ENCODE measurements at regions not wholly inside any gene's neighbourhood (a gene's known extent, or its start where the extent isn't known, plus 50 kb on each side); places are given as distances from the start of the nearest gene placed in this dataset.
"Not testable (repeated sequence)": the region's sequence is repeated elsewhere in the genome, so short reads cannot be mapped to it uniquely, and the experiment has no call there.

DNA sequence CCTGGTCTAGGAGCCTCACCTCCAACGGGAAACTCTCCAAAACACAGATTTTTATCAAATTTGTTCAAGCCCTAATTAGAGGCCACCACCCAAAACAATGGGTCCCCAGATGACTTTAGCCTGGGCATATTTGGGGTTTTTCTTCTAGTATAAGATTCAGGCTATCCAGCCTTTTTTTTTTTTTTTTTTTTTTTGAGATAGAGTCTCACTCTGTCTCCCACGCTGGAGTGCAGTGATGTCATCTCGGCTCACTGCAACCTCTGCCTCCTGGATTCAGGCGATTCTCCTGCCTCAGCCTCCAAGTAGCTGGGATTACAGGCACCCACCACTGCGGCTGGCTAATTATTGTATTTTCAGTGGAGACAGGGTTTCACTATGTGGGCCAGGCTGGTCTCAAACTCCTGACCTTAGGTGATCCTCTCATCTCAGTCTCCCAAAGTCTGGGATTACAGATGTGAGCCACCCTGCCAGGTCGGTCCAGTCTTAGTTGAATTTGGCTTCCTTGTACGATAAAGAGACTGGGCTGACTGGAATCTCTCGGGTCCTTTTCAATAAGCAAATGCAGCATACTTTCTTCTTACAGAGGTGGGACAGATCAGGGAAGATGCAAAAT is 91.4 kb upstream of the KLF6 start:
- in situ Hi-C loops (cut with MboI; ENCODE audit: low sequenced_read_pairs), result no loop called here

DNA sequence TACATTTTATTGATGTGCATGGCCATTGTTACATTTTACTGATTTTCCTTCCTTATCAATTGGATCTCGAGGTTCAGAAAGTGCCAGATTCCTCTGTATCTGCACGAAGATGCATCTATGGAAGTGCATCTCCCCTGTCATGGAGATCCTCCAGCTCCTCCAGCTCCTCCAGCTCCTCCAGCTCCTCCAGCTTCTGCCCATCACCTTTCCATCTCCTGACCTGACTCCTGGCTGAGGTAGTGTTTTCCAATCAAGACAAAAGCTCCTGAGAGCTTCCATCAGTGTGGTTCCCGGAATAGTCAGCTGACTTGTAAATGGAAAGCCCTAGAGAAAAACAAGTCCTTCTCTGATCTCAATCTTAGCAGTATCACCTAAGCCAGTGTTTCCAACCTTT is 90.8 kb upstream of the KLF6 start:
- in situ Hi-C loops (cut with MboI; ENCODE audit: low sequenced_read_pairs), result no loop called here

DNA sequence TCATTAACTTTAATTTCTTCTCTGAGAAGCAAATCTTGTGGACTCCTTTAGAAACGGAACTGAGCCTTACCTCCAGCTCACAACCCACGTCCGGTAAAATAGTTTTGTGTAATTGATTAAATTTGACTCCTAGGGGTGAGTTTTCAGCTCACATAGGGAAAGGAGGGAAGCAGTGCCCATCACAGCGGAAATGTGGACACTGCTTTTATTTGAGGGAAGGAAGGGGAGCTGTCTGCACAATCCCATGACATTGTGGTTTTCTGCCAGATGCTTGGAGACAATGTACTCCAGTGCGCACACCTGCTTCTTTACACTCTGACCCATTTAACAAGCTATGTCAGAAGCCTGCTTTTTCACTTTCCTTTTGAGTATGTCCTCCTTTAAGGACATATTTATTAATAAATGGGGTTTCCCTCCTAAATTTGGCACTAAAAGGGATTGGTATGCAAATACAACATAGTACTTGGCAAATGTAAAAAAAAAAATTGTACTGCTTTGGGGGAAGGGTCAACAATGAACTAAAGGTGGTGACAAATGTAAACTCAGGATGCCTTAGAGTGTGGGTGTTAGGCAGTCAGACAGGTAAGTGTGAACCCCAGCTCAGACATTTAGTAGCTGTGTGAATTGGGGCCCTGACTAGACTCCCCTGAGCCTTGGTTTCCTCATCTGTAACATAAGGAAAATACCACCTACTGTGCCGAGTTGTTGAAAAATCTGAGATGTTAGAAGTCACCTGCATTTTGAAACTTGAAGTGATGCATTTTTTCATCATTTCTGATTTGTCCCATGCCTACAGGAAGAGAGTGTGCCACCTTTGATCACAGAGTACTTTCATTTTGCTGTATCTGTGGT is 90.2 kb upstream of the KLF6 start:
- in situ Hi-C loops (cut with MboI; ENCODE audit: low sequenced_read_pairs), result no loop called here

DNA sequence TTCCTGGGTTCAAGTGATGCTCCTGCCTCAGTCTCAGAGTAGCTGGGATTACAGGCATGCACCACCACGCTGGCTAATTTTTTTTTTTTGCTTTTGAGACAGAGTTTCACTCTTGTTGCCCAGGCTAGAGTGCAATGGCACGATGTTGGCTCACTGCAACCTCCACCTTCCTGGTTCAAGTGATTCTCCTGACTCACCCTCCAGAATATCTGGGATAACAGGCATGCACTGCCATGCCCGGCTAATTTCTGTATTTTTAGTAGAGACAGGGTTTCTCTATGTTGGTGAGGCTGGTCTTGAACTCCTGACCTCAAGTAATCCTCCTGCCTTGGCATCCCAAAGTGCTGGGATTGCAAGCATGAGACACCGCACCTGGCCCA is 89.6 kb upstream of the KLF6 start:
- in situ Hi-C loops (cut with MboI; ENCODE audit: low sequenced_read_pairs), result not testable (repeated sequence)

DNA sequence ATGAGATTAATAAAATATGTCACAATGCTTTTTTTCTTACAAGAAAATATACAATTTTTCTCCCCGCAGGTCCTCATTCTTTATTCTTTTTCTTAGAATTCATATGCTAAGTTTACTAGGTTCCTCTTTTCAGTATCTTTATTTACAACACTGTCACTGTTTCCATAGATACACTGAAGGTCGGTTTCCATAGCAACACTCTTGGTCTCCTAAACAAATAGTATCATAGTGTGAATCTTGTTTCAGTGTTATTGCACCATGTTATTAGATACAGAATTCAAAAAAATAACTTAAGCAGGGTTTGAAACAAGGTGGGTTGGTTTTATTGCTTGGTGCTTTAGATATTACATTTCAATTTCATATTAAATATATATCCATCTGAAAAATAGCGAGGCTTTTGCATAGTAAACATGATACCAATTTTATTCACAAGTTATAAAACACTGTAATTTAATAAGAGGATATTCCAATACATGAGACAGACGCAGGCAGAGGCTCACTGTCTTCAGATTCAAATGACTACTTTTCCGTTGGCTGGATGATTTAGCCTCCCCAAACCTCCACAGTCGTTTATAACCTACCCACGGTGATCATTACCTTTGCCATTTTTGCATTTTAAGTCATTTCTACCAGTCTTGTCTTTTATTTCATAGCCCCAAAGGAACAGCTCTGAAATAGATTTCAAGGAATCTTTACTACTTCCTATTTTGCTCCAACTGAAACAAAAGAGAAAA is 88.9 kb upstream of the KLF6 start:
- in situ Hi-C loops (cut with MboI; ENCODE audit: low sequenced_read_pairs), result no loop called here

DNA sequence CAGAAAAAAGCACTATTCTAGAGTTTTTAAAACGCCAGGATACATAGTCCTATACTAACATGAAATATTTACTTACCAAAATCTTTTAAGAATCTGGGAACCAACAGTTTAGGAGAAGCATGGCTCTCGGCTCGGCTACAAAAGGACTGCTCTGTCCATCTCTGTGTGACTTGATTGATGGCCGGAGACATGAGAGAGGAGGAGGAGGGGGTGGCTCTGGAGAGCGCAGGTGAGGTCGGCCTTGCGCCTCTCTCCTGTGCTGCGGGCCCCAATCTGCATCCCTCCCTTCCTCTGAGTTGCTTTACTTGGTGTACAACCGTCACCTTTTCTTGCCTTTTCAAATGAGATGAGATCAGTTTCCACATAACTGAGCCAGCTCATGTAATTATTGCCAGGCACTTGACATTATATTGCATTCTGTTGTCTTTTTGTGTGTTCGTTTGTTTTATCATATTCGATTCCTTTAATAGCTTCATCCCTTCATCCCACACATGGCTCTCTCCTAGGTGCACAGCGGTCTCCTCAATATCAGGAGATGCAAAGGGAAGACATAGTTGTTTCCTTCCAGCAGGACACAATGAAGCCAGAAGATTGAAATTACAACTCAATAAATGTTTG is 87.8 kb upstream of the KLF6 start:
- in situ Hi-C loops (cut with MboI; ENCODE audit: low sequenced_read_pairs), result no loop called here

DNA sequence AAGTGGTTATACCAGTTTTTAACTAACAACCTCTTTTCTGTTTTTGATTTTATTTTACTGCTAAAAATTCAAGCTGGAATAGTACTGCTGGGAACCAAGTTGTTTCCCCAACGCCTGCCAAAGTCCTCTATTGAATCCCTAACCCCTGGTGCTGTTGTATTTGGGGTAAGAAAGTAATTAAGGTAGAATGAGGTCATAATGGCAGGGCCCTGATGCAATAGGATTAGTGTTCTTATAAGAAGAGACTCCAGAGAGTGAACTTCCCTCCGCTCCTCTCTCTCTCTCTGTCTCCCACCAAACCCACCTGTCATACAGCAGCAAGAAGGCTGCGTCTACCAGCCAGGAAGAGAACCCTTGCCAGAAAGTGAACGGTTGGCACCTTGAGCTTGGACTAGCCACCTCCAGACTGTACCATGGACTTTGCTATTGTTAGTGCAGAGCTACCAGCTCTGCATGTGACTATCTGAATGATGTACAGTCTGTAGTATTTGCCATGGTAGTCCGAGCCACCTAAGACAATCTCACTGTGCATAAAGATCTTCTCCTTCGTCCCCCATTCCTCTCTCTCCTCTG is 86.5 kb upstream of the KLF6 start:
- in situ Hi-C loops (cut with MboI; ENCODE audit: low sequenced_read_pairs), result no loop called here

DNA sequence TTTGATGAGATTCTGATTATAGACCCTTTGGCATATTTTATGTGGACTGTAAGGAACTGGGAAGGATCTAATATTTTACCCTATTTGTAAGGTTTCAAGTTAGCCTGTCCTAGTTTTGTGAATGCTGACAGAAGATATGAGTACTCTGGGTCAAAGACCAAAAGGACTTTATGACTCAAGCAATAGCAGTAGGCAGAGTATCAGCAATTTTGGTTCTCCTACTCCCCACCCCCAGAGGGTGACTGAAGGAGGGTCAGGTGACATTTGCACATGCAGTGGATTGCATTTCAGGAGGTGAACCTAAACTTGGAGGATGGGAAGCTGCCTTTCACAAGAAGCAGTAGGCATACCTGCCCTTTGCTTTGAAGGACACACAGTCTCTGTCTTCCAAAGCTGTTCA is 84.0 kb upstream of the KLF6 start:
- in situ Hi-C loops (cut with MboI; ENCODE audit: low sequenced_read_pairs), result no loop called here

DNA sequence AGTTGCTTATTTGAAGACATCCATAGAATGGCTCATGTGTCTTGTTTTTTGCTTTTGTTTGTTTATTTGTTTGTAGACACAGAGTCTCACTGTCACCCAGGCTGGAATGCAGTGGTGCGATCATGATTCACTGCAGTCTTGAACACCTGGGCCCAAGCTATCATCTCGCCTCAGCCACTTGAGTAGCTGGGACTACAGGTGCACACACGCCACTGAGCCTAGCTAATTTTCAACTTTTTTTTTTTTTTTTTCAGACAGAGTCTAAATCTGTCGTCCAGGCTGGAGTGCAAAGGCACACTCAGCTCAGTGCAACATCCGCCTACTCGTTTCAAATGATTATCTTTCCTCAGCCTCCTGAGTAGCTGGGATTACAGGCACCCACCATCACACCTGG is 83.3 kb upstream of the KLF6 start:
- in situ Hi-C loops (cut with MboI; ENCODE audit: low sequenced_read_pairs), result no loop called here

DNA sequence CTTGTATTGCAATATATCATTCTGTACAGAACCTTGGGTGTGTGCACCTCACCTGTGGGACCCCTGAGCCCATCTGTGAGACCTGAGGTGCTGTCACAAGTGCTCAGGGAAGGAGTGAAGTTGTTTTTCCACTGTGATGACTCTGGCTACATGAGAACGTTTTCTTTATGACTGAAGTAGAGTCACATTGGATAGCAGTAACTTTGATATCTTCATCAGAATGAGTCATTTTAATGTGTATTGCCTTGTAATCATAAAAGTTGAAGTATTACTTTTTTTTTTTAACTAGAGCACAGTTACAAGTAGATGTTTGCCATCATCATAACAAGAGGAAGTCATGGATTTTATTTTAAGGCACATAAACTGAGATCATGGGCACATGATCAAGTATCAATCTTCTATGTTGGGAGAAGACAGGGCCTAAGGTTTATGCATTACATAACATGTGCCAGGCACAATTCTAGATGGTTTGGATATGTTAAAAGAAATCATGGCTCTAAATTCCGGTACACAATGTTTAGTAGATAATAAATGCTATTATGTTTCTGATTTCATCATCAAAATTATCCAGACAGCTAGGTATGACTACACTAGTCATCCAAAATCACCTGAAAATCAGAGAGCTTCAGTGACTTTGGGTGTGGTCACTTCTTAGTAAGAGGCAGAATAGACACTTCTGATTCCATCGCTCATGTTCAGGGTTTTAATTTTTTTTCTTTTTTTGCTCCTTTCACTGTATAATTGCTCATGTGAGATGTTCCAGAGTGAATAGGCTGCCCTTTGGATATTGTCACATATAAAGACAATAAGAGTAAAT is 82.7 kb upstream of the KLF6 start:
- in situ Hi-C loops (cut with MboI; ENCODE audit: low sequenced_read_pairs), result no loop called here

DNA sequence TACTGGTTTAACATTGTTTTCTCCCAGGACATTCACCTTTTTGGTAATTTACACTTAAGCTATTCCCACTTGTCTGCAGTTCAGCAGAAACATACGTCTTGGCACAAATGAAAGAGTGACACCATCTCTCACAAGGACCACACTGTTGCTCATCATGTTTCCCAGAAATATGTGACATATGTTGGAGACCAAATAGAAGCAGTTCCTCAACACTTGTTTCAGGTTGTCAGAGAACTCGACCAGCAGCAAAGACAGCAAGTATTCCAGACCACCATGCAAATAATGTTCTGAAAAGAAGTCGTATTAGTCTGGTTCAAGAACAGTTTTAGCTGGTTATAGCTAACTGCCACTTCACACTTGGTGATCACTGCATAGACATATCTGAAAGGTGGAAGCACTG is 81.3 kb upstream of the KLF6 start:
- in situ Hi-C loops (cut with MboI; ENCODE audit: low sequenced_read_pairs), result no loop called here

DNA sequence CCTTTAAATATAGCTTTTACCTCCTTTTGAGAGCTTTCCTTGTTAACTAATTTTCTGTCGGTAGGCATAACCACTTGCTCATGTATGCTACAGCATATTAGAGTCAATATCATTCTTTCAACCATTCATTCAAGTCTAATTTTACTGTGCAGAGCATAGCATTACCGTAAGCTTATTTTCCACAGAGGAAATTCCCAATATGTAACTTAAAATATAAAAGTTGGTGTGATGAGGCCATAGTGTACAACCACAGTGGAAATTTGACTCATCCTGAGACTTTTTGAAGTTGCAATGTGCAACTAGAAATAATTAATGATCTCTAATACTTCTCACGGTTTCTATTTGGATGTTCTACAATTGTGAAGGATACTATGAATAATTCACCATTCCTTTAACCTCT is 80.6 kb upstream of the KLF6 start:
- in situ Hi-C loops (cut with MboI; ENCODE audit: low sequenced_read_pairs), result no loop called here

DNA sequence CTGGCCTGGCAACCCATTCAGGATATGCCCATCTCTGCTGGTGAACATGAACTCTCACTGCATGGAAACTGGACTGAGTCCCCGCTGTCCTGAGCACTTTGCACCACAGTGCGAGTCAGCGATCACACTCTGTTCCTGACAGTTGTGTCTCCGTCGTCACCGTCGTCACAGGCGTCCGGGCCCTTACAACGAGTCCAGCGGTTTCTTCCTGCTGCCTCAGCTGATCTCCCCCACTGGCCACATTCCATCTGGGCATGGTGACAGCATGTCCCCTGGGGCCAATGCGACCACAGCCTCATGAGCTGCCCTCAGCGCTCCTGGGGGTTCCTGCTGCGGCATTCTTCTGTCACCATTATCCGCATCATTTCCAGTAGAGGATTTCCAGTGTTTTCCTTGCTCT is 76.8 kb upstream of the KLF6 start:
- in situ Hi-C loops (cut with MboI; ENCODE audit: low sequenced_read_pairs), result no loop called here

DNA sequence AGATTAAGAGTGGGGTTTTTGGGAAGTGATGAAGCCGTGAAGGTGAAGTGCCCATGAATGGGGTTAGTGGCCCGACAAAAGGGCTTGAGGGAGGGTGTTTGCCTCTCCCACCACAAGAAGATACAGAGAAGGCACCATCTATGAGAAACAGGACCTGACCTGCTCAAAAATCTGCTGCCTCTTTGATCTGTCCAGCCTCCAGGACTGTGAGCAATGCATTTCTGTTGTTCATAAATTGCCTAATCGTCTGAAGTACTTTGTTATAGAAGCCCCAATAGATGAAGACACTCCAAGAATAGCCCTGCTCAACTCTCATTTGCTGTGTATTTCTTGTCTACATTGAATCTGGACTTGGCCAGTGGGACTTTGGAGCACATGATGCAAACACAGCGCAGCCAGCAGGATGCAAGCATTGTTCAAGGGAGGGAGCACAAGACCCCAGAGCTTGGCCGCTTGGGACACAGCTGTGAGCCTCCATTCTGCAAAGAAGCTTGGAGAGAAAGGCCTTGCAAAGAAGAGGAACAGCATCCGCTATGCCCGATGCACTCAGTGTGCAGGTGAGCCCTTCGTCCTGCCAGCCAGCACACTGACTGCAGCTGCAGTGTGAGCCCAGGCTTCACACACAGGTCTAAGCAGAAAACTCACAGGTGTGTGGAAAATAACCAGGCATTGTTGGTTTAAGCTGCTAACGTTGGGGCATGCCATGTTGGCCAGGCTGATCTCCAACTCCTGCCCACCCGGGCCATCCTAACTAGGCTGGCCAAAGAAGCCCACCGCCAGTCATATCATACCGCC is 73.2 kb upstream of the KLF6 start:
- in situ Hi-C loops (cut with MboI; ENCODE audit: low sequenced_read_pairs), result no loop called here

DNA sequence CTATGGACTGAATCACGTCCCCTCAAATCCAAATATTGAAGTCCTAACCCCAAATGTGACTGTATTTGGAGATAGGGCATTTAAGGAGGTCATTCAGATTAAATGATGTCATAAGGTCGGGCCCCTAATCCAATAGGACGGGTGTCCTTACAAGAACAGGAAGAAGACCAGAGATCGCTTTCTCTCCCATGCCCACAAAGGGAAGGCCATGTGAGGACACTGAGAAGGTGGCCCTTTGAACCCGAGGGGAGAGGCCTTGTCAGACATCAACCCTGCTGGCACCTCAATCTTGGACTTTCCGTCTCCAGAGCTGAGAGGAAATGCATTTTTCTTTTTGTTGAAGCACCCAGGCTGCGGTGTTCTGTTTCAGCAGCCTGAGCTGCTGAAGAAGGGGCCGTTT is 72.3 kb upstream of the KLF6 start:
- in situ Hi-C loops (cut with MboI; ENCODE audit: low sequenced_read_pairs), result no loop called here

DNA sequence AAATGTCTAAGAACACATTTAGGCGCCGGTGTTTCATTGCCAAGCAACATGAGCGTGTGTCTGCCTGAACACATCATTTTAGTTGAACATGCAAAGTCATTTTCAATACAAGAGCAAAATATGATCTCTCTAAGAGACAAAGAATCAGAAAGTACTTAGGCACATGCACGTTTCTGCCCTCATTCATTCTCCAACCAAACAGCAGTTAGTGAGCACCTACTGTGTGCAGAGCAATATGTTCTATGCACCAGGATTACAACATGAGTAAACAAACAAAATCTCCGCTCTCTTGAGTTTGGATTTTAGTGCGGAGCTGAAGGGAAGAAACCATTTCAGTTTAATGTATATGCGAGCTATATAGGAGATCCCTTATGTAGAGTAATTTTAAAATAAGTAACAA is 71.6 kb upstream of the KLF6 start:
- in situ Hi-C loops (cut with MboI; ENCODE audit: low sequenced_read_pairs), result no loop called here

DNA sequence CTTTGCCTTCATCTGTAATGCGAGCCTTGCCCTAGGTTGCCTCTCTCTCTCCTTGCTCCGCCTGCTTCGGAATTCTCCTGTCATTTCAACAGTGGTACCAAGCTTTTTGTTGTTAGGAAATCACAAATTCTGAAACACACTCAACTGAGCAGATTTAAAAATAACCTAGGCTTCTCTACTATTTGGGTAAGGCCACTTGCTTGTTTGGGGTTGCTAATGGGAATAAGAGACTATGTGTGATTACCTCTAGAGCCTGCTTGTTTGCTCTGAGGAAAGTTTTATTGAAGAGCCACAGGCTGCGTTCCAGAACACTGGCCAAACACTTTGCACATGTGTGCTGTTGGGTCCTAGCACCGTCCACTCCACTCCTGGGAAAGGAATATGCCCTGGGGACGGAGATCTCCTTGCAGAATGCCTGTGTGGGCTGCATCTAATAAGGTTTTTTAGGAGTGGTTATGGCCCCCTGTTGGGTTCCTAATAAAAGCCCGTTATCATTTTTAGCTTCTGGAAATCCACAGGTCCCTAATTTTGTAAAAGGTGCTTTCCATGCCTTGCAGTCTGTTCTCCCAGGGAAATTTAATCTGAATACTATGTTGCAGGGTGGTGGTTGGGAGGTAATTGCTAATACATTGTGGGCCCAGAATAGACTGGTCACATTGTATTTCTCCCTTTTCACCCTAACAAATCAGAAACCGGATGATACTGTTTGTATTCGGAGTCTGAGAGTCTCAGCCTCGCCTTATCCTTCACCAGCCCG is 68.7 kb upstream of the KLF6 start:
- in situ Hi-C loops (cut with MboI; ENCODE audit: low sequenced_read_pairs), result no loop called here

DNA sequence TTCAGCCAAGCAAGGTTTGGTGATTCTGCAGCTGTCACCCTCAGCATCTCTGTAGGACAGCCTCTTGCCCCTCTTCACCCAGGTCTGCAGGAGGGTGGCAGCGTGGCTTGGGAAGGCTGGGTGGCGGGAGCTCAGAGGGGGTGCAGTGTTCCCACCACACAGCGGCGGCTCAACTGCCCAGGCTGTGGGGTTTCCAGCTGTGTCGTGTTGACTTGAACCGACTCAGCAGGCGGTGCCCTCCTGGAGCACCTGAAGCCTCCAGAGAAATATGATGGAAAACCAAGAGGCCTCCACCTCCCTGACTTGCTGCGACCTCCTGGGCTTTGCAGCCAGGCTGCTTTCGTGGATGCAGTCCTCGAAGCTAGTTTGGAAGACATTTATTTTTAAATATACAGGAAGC is 68.0 kb upstream of the KLF6 start:
- in situ Hi-C loops (cut with MboI; ENCODE audit: low sequenced_read_pairs), result no loop called here

All from HL-60/S4 treated with phorbol 12-myristate 13-acetate at 8.2 ng/mL for 4 days and 3 days (cell line).